SH-SY5Y (cell line): ENCODE measurements at regions not wholly inside any gene's neighbourhood (a gene's known extent, or its start where the extent isn't known, plus 50 kb on each side); places are given as distances from the start of the nearest gene placed in this dataset.

Source experiments
- GATA2 ChIP-seq: IDR thresholded peaks from 2 replicates; pipeline ENCODE4 v1.6.1; 2011; ENCODE audit warnings: mild to moderate bottlenecking, low read depth, low read length
- GATA3 ChIP-seq: IDR thresholded peaks from 2 replicates; pipeline ENCODE4 v1.6.1; 2011; ENCODE audit warnings: low read depth, mild to moderate bottlenecking, low read length, moderate library complexity

DNA sequence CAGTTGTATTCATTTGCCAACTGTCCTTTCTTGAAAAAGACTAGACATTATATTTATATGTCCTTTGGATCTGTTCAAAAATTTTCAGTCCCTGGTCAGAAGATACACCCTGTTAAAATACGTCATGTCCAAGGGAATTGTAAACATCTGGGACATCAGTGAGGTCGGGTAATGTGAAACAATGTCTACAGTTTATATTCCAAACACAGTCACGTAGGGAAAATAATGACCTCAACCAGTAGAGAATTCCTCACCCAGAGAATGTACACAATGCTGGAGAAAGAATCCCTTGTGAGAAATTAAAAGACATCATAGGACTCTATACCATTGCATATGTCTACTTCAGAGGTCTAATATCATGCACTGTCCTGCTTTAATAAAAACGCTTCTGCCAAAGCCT, 888.0 kb upstream of the CHAC2 start:
- TF ChIP-seq GATA2 (no peak), GATA3 (no peak)
